Adrenal gland (tissue), 9 donors: ENCODE measurements at regions not wholly inside any gene's neighbourhood (a gene's known extent, or its start where the extent isn't known, plus 50 kb on each side); places are given as distances from the start of the nearest gene placed in this dataset.

ENCODE experiments used
- DNase-seq, 7 donors: peaks; one replicate each; pipeline ENCODE4 v3.0.0-alpha.2; 2019 to 2020
- H3K27ac ChIP-seq, 5 donors: fragments of 200-600 bp; sonication (generic) in 4 of 5; 1 replicate in 3 of 5; 2 replicates in 2 of 5; pipeline versions ENCODE4 v1.5.1 to v1.8.0; 2016 to 2020; ENCODE audit warnings: mild to moderate bottlenecking in 1 of 5
- H3K27me3 ChIP-seq: fragments of 200-600 bp; 2 replicates; pipeline ENCODE4 v1.8.0; 2021
- H3K36me3 ChIP-seq, 2 donors: fragments of 200-600 bp; replicated peaks in 1 of 2; 1 replicate in 1 of 2; 2 replicates in 1 of 2; pipeline versions ENCODE4 v1.5.1 to v1.8.0; 2018 to 2022
- H3K4me1 ChIP-seq, 2 donors: fragments of 200-600 bp; replicated peaks in 1 of 2; 1 replicate in 1 of 2; 2 replicates in 1 of 2; pipeline versions ENCODE4 v1.5.1 to v1.8.0; 2018 to 2021
- H3K4me3 ChIP-seq, 4 donors: fragments of 200-600 bp; sonication (generic) in 3 of 4; one replicate each; pipeline ENCODE4 v1.5.1; 2016 to 2018
- H3K9me3 ChIP-seq, 3 donors: fragments of 200-600 bp; sonication (generic) in 1 of 3; replicated peaks in 1 of 3; 1 replicate in 2 of 3; 2 replicates in 1 of 3; pipeline versions ENCODE4 v1.5.1 to v1.8.0; 2016 to 2021
- CTCF ChIP-seq, 6 experiments: fragments of 450-650 bp in 4 of 6; fragments of 200-600 bp in 2 of 6; sonication (generic) in 1 of 6; IDR thresholded peaks; 1 replicate in 5 of 6; 2 replicates in 1 of 6; pipeline versions ENCODE4 v1.5.1 to v1.8.0; 2016 to 2021; ENCODE audit warnings: antibody characterized with exemption in 6 of 6, mild to moderate bottlenecking in 2 of 6, moderate library complexity in 1 of 6
- POLR2A ChIP-seq, 2 donors: fragments of 450-650 bp; IDR thresholded peaks; one replicate each; pipeline ENCODE4 v1.6.1; 2017; ENCODE audit warnings: antibody characterized with exemption in 2 of 2, mild to moderate bottlenecking in 2 of 2, moderate library complexity in 1 of 2
- WGBS, 4 donors: extraction: QIAGEN DNeasy Blood & Tissue Kit in 2 of 4; methylation state at CpG; one replicate each; pipeline versions ENCODE4 v1.1.5 to v1.1.7; 2013 to 2017; 5-methylcytosine and 5-hydroxymethylcytosine counted together
- intact Hi-C, 2 donors: fragments of 100-400 bp; cut with DNase I; formaldehyde crosslinking; loops; one replicate each; pipeline versions ENCODE4 v1.14.1 to v1.15.0; 2022 to 2023
- donor health status: healthy with polysubstance abuse.
- donor health status: Bipolar disorder and iron deficiency.
- donor health status: DM: yes; HTN: yes; CAD: no.
- donor health status: DM: no; HTN: no; CAD: no.
- donor health status: DM: no; HTN: no; CAD: no.

- H3K4me3 ChIP-seq = no peak overlapping the region
- no peak for TF ChIP-seq POLR2A (IDR thresholded peaks at IDR 0.05)
- no peak for TF ChIP-seq CTCF (IDR thresholded peaks at IDR 0.05)
- 82 to 98% (median 90%) methylated on average over 2 of the region's 2 CpGs for WGBS, 4 donors
- H3K4me1 ChIP-seq = no peaks in the 10 kb centered on the region
- intact Hi-C loops = no loop called here
- H3K27me3 ChIP-seq = no peaks in the 10 kb centered on the region
- no peaks in the 10 kb centered on the region for H3K36me3 ChIP-seq
- DNase-seq = no peak
- H3K27ac ChIP-seq = no peak overlapping the region
- no peaks in the 10 kb centered on the region for H3K9me3 ChIP-seq
These were observed 201.1 kb upstream of the USP24 start for GRCh38 chr1:55416164-55416842.

- no peak for TF ChIP-seq POLR2A (IDR thresholded peaks at IDR 0.05)
- no peak for TF ChIP-seq CTCF (IDR thresholded peaks at IDR 0.05)
- intact Hi-C loops = no loop called here
These were observed 198.1 kb upstream of the USP24 start for GRCh38 chr1:55413286-55413685.

GRCh38 chr1:55412060-55412459, 196.9 kb upstream of the USP24 start:
- H3K27ac ChIP-seq = no peak overlapping the region
- H3K4me3 ChIP-seq = no peak overlapping the region
- TF ChIP-seq POLR2A (IDR thresholded peaks at IDR 0.05) (no peak), CTCF (IDR thresholded peaks at IDR 0.05) (no peak)
- H3K27me3 ChIP-seq = no peaks in the 10 kb centered on the region
- DNase-seq = no peak
- no peaks in the 10 kb centered on the region for H3K36me3 ChIP-seq
- 77 to 84% (median 82%) methylated on average over 2 of the region's 2 CpGs for WGBS, 4 donors
- H3K9me3 ChIP-seq = no peaks in the 10 kb centered on the region
- intact Hi-C loops = no loop called here
- no peaks in the 10 kb centered on the region for H3K4me1 ChIP-seq

More at GRCh38 chr1:55413286-55413685, 198.1 kb upstream of the USP24 start:
- H3K27me3 ChIP-seq = no peaks in the 10 kb centered on the region
- no peaks in the 10 kb centered on the region for H3K4me1 ChIP-seq
- no peak overlapping the region for H3K27ac ChIP-seq
- H3K36me3 ChIP-seq = no peaks in the 10 kb centered on the region
- H3K4me3 ChIP-seq = no peak overlapping the region
- no peaks in the 10 kb centered on the region for H3K9me3 ChIP-seq
- no peak for DNase-seq

GRCh38 chr1:55402671-55403464, 187.7 kb upstream of the USP24 start:
- H3K27me3 ChIP-seq = peaks cover 3% of the 10 kb centered on the region
- TF ChIP-seq CTCF (IDR thresholded peaks at IDR 0.05) (no peak), POLR2A (IDR thresholded peaks at IDR 0.05) (no peak)
- intact Hi-C loops = no loop called here
- no peaks in the 10 kb centered on the region for H3K36me3 ChIP-seq
- H3K4me1 ChIP-seq = no peaks in the 10 kb centered on the region
- 75 to 82% (median 79%) methylated on average over 2 of the region's 2 CpGs for WGBS, 4 donors
- no peak overlapping the region for H3K27ac ChIP-seq
- DNase-seq = no peak
- H3K4me3 ChIP-seq = no peak overlapping the region
- no peaks in the 10 kb centered on the region for H3K9me3 ChIP-seq
